B cell (primary cell): ENCODE measurements at regions not wholly inside any gene's neighbourhood (a gene's known extent, or its start where the extent isn't known, plus 50 kb on each side); places are given as distances from the start of the nearest gene placed in this dataset.

Experiments
- ATAC-seq: fragments of 200-7000 bp; cut with Tn5 transposase; one replicate; pipeline ENCODE4 v1.10.0; 2021; ENCODE audit warnings: low read depth, mild to moderate bottlenecking, moderate number of reproducible peaks, moderate library complexity
- CTCF ChIA-PET: fragments of 350-600 bp; sonication (Branson Sonifier 250); formaldehyde crosslinking; loops from one replicate; lab custom pipeline; 2021; ENCODE audit warnings: antibody characterized with exemption, inconsistent platforms; lab: Charles Lee
- POLR2A ChIA-PET: fragments of 350-600 bp; sonication (Branson Sonifier 250); formaldehyde crosslinking; loops from one replicate; lab custom pipeline; 2021; ENCODE audit warnings: antibody characterized with exemption; lab: Charles Lee
- DNase-seq: peaks from one replicate; pipeline ENCODE4 v3.0.0; 2013
- H2AFZ ChIP-seq: 2 replicates; pipeline ENCODE4 v1.6.1; 2012; ENCODE audit warnings: mild to moderate bottlenecking, low read depth, low read length; ENCODE audit not compliant: insufficient read depth, poor library complexity, severe bottlenecking
- H3K27ac ChIP-seq, 2 donors: 1 replicate in 1 of 2; 2 replicates in 1 of 2; pipeline ENCODE4 v1.5.1; 2012 to 2013; ENCODE audit warnings: low read length in 2 of 2, mild to moderate bottlenecking in 2 of 2, moderate library complexity in 1 of 2
- H3K27me3 ChIP-seq, 4 experiments: fragments of 200-600 bp in 1 of 4; sonication (generic) in 1 of 4; replicated peaks in 1 of 4; 1 replicate in 2 of 4; 2 replicates in 2 of 4; pipeline versions ENCODE4 v1.6.1 to v1.7.0; 2013 to 2016; ENCODE audit warnings: low read length in 3 of 4, mild to moderate bottlenecking in 2 of 4, mixed read lengths in 1 of 4, moderate library complexity in 1 of 4; ENCODE audit not compliant: insufficient read depth in 4 of 4, control insufficient read depth in 3 of 4; ENCODE audit errors: control extremely low read depth in 1 of 4
- H3K36me3 ChIP-seq, 2 experiments: replicated peaks in 1 of 2; 1 replicate in 1 of 2; 2 replicates in 1 of 2; pipeline versions ENCODE4 v1.6.1 to v1.7.1; 2013; ENCODE audit warnings: low read length in 1 of 2; ENCODE audit not compliant: insufficient read depth in 2 of 2, control insufficient read depth in 1 of 2; ENCODE audit errors: control extremely low read depth in 1 of 2, extremely low read depth in 1 of 2
- H3K4me1 ChIP-seq, 2 donors: fragments of 200-600 bp in 1 of 2; sonication (generic) in 1 of 2; 1 replicate in 1 of 2; 2 replicates in 1 of 2; pipeline versions ENCODE4 v1.5.1 to v1.6.1; 2013 to 2017; ENCODE audit warnings: low read length in 2 of 2; ENCODE audit not compliant: control insufficient read depth in 2 of 2, insufficient read depth in 2 of 2
- H3K4me2 ChIP-seq: replicated peaks from 2 replicates; pipeline ENCODE3; 2012; ENCODE audit warnings: mild to moderate bottlenecking, low read depth, low read length; ENCODE audit not compliant: poor library complexity, severe bottlenecking
- H3K4me3 ChIP-seq, 5 experiments: fragments of 200-600 bp in 1 of 5; sonication (generic) in 1 of 5; 1 replicate in 3 of 5; 2 replicates in 2 of 5; pipeline versions ENCODE4 v1.5.1 to v1.7.0; 2011 to 2016; ENCODE audit warnings: low read length in 4 of 5, mild to moderate bottlenecking in 4 of 5, low read depth in 2 of 5, control low read depth in 1 of 5, moderate library complexity in 1 of 5; ENCODE audit not compliant: insufficient read depth in 1 of 5; ENCODE audit errors: control extremely low read depth in 1 of 5, extremely low read depth in 1 of 5
- H3K79me2 ChIP-seq: fragments of 200-600 bp; sonication (generic); one replicate; pipeline ENCODE4 v1.6.0; 2016; ENCODE audit warnings: low read length; ENCODE audit not compliant: control insufficient read depth, insufficient read depth
- H3K9ac ChIP-seq: fragments of 200-600 bp; sonication (generic); 2 replicates; pipeline ENCODE4 v1.6.1; 2017; ENCODE audit warnings: mild to moderate bottlenecking, low read length, moderate library complexity
- H3K9me3 ChIP-seq, 3 donors: one replicate each; pipeline versions ENCODE4 v1.6.1 to v1.7.1; 2013; ENCODE audit warnings: low read length in 2 of 3; ENCODE audit not compliant: control insufficient read depth in 2 of 3, insufficient read depth in 1 of 3; ENCODE audit errors: control extremely low read depth in 1 of 3
- H4K20me1 ChIP-seq: 2 replicates; pipeline ENCODE4 v1.6.0; 2012; ENCODE audit warnings: mild to moderate bottlenecking, low read length; ENCODE audit not compliant: insufficient read depth, control insufficient read depth, poor library complexity, severe bottlenecking
- H3K27ac Mint-ChIP-seq: one replicate; pipeline ENCODE4 v1.8.0; 2021; ENCODE audit warnings: mixed read lengths
- H3K27me3 Mint-ChIP-seq: one replicate; pipeline ENCODE4 v1.8.0; 2021; ENCODE audit warnings: mixed read lengths
- H3K4me1 Mint-ChIP-seq: one replicate; pipeline ENCODE4 v1.8.0; 2021; ENCODE audit warnings: mixed read lengths
- H3K4me3 Mint-ChIP-seq: one replicate; pipeline ENCODE4 v1.8.0; 2021; ENCODE audit warnings: mixed read lengths
- H3K9me3 Mint-ChIP-seq: one replicate; pipeline ENCODE4 v1.8.0; 2022; ENCODE audit warnings: mixed read lengths; ENCODE audit not compliant: insufficient read depth
- EZH2 ChIP-seq: IDR thresholded peaks from 2 replicates; pipeline ENCODE4 v1.6.1; 2012; ENCODE audit warnings: borderline replicate concordance, low read depth, mild to moderate bottlenecking, moderate library complexity, low read length; ENCODE audit not compliant: insufficient read depth, poor library complexity, severe bottlenecking
- WGBS: methylation state at CpG from one replicate; pipeline ENCODE4 v1.1.5; 2013; ENCODE audit warnings: missing lambda C conversion rate; ENCODE audit not compliant: insufficient coverage; 5-methylcytosine and 5-hydroxymethylcytosine counted together
- intact Hi-C: fragments of 100-400 bp; cut with micrococcal nuclease; formaldehyde crosslinking; loops from one replicate; pipeline ENCODE4 v1.10.0; 2022
- TF ChIP-seq, protein P1 (sequence below): fragments of 200-600 bp; IDR thresholded peaks from one replicate; pipeline ENCODE4 v1.8.0; 2022; ENCODE audit warnings: antibody characterized with exemption, mild to moderate bottlenecking

DNA sequence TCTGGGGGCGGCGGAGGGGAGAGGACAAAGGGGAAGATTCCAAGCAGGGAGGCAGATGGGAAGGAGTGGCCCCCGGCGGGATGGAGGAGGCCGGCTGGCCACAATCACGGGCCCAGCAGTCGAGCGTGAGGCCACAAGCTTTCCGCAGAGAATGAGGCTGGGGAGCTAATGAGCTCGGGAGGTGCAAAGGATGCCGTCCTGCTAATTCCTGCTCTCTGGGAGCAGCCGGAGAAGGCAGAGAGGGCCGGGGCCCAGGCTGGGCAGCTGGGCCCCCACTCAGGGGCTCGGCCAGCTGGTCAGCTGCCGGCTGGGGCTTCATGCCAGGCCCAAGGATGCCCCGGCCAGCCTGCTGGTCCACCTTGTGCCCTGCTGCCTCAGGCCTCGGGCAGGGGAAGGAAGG is 98.1 kb upstream of the LHX5 start:
- H3K4me1 Mint-ChIP-seq = no peaks in the 10 kb centered on the region
- intact Hi-C loops = no loop called here
- H3K4me3 Mint-ChIP-seq = no peak overlapping the region
- no peak overlapping the region for H3K27ac ChIP-seq
- H3K4me3 ChIP-seq = no peak overlapping the region
- H3K79me2 ChIP-seq = no peaks in the 10 kb centered on the region
- H3K9me3 ChIP-seq = peaks cover 0 to 5% (median 0%) of the 10 kb centered on the region in 3 donors
- H3K27me3 ChIP-seq = peaks cover 0 to 3% (median 0%) of the 10 kb centered on the region in 4 experiments
- H3K9me3 Mint-ChIP-seq = peaks cover 4% of the 10 kb centered on the region
- CTCF ChIA-PET = no interaction called here
- no peak overlapping the region for H3K4me2 ChIP-seq
- H3K9ac ChIP-seq = no peak overlapping the region
- peaks cover 32% of the 10 kb centered on the region for H3K27me3 Mint-ChIP-seq
- no peak overlapping the region for H2AFZ ChIP-seq
- no peaks in the 10 kb centered on the region for H4K20me1 ChIP-seq
- no peak for TF ChIP-seq EZH2
- TF ChIP-seq, protein P1, sequence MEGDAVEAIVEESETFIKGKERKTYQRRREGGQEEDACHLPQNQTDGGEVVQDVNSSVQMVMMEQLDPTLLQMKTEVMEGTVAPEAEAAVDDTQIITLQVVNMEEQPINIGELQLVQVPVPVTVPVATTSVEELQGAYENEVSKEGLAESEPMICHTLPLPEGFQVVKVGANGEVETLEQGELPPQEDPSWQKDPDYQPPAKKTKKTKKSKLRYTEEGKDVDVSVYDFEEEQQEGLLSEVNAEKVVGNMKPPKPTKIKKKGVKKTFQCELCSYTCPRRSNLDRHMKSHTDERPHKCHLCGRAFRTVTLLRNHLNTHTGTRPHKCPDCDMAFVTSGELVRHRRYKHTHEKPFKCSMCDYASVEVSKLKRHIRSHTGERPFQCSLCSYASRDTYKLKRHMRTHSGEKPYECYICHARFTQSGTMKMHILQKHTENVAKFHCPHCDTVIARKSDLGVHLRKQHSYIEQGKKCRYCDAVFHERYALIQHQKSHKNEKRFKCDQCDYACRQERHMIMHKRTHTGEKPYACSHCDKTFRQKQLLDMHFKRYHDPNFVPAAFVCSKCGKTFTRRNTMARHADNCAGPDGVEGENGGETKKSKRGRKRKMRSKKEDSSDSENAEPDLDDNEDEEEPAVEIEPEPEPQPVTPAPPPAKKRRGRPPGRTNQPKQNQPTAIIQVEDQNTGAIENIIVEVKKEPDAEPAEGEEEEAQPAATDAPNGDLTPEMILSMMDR = no peak
- ATAC-seq = no peak
- no peak overlapping the region for H3K27ac Mint-ChIP-seq
- DNase-seq = no peak
- WGBS = 76% methylated on average over 17 of the region's 17 CpGs
- no peaks in the 10 kb centered on the region for H3K36me3 ChIP-seq
- H3K4me1 ChIP-seq = no peaks in the 10 kb centered on the region
- POLR2A ChIA-PET = no interaction called here

DNA sequence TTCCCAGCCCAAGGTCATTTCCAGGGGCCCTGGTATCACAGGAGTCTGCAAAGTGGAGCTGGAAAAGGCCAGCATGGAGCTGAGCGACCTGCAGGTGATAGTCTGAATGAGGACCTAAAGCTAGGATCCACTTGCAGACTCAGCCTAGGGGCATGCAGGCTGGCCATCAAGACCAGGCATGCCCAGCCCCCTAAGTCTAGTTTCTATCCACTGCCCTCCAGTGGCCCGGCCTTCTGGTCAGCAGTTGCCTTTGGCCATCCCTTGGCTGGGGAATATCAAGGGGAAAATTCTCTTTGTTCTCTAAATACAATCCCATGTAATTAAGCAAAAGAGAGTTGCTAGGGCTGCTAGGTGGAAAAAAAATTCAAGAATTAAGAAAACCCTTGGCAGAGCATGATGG is 96.3 kb upstream of the LHX5 start:
- H2AFZ ChIP-seq = no peak overlapping the region
- H3K4me1 ChIP-seq = no peaks in the 10 kb centered on the region
- WGBS = 100% methylated on average over 1 of the region's 2 CpGs
- ATAC-seq = no peak
- peaks cover 0 to 5% (median 0%) of the 10 kb centered on the region in 3 donors for H3K9me3 ChIP-seq
- DNase-seq = no peak
- no peaks in the 10 kb centered on the region for H3K4me1 Mint-ChIP-seq
- H3K27me3 ChIP-seq = peaks cover 0 to 8% (median 1%) of the 10 kb centered on the region in 4 experiments
- intact Hi-C loops = no loop called here
- H3K9ac ChIP-seq = no peak overlapping the region
- H4K20me1 ChIP-seq = no peaks in the 10 kb centered on the region
- TF ChIP-seq, protein P1 = no peak
- ChIA-PET CTCF (no interaction called here), POLR2A (no interaction called here)
- no peak overlapping the region for H3K27ac ChIP-seq
- H3K27ac Mint-ChIP-seq = no peak overlapping the region
- peaks cover 41% of the 10 kb centered on the region for H3K27me3 Mint-ChIP-seq
- no peak overlapping the region for H3K4me2 ChIP-seq
- H3K36me3 ChIP-seq = no peaks in the 10 kb centered on the region
- no peak overlapping the region for H3K4me3 Mint-ChIP-seq
- H3K9me3 Mint-ChIP-seq = peaks cover 2% of the 10 kb centered on the region
- no peaks in the 10 kb centered on the region for H3K79me2 ChIP-seq
- no peak overlapping the region for H3K4me3 ChIP-seq
